WTC11 (cell line): ENCODE measurements at regions not wholly inside any gene's neighbourhood (a gene's known extent, or its start where the extent isn't known, plus 50 kb on each side); places are given as distances from the start of the nearest gene placed in this dataset.
A peak's percentile ranks its signal among the peaks of the same experiment; 100 is the strongest.

Experiments
- ATAC-seq: fragments of 200-7000 bp; cut with Tn5 transposase; 2 replicates; pipeline ENCODE4 v1.10.0; 2021; ENCODE audit warnings: mild to moderate bottlenecking, moderate library complexity
- CTCF ChIA-PET: fragments of 300-600 bp; sonication (Branson Sonifier 250); formaldehyde crosslinking; loops from one replicate; lab custom pipeline; 2021; ENCODE audit warnings: antibody characterized with exemption; lab: Charles Lee
- POLR2A ChIA-PET: fragments of 350-600 bp; sonication (Branson Sonifier 250); formaldehyde crosslinking; loops from one replicate; lab custom pipeline; 2021; ENCODE audit warnings: antibody characterized with exemption; lab: Charles Lee
- DNase-seq: peaks from one replicate; pipeline ENCODE4 v3.0.0; 2021; ENCODE audit warnings: low spot score
- H3K27ac Mint-ChIP-seq: 2 replicates; pipeline ENCODE4 v1.8.0; 2021; ENCODE audit warnings: mixed read lengths
- H3K27me3 Mint-ChIP-seq: 2 replicates; pipeline ENCODE4 v1.8.0; 2021; ENCODE audit warnings: low read depth, mild to moderate bottlenecking, moderate library complexity, mixed read lengths
- H3K36me3 Mint-ChIP-seq: 2 replicates; pipeline ENCODE4 v1.8.0; 2021; ENCODE audit warnings: mixed read lengths
- H3K4me1 Mint-ChIP-seq: 2 replicates; pipeline ENCODE4 v1.8.0; 2022; ENCODE audit warnings: mixed read lengths
- H3K4me3 Mint-ChIP-seq: 2 replicates; pipeline ENCODE4 v1.8.0; 2021; ENCODE audit warnings: mild to moderate bottlenecking, moderate library complexity, mixed read lengths
- H3K9me3 Mint-ChIP-seq: 2 replicates; pipeline ENCODE4 v1.8.0; 2021; ENCODE audit warnings: mixed read lengths
- ARID4B ChIP-seq: sonication (generic); formaldehyde crosslinking; IDR thresholded peaks from 2 replicates; pipeline ENCODE4 v1.8.0; 2023; ENCODE audit warnings: missing genetic modification reagents, mild to moderate bottlenecking, borderline replicate concordance
- CDX4 ChIP-seq: fragments of 250-450 bp; sonication (Bioruptor Pico); IDR thresholded peaks from 2 replicates; pipeline ENCODE4 v1.9.0; 2021; ENCODE audit warnings: moderate library complexity, mild to moderate bottlenecking, inconsistent platforms, borderline replicate concordance
- E2F5 ChIP-seq: sonication (generic); formaldehyde crosslinking; IDR thresholded peaks from 2 replicates; pipeline ENCODE4 v1.8.1; 2022; ENCODE audit warnings: mild to moderate bottlenecking, moderate library complexity, missing genetic modification reagents
- GRHL2 ChIP-seq: fragments of 250-450 bp; sonication (Bioruptor Pico); IDR thresholded peaks from 2 replicates; pipeline ENCODE4 v1.8.0; 2022; ENCODE audit warnings: mild to moderate bottlenecking, moderate library complexity; ENCODE audit not compliant: insufficient replicate concordance, severe bottlenecking
- JUN ChIP-seq: sonication (generic); formaldehyde crosslinking; IDR thresholded peaks from 2 replicates; pipeline ENCODE4 v1.8.0; 2023; ENCODE audit warnings: mild to moderate bottlenecking, missing genetic modification reagents
- NFATC4 ChIP-seq: fragments of 250-450 bp; sonication (Bioruptor Pico); IDR thresholded peaks from 2 replicates; pipeline ENCODE4 v1.9.0; 2021; ENCODE audit warnings: mild to moderate bottlenecking
- SMAD3 ChIP-seq: sonication (generic); formaldehyde crosslinking; IDR thresholded peaks from 2 replicates; pipeline ENCODE4 v1.8.0; 2022; ENCODE audit warnings: missing genetic modification reagents, mild to moderate bottlenecking, borderline replicate concordance
- TEAD1 ChIP-seq: sonication (generic); formaldehyde crosslinking; IDR thresholded peaks from 2 replicates; pipeline ENCODE4 v1.8.0; 2022; ENCODE audit warnings: mild to moderate bottlenecking, missing genetic modification reagents
- USF1 ChIP-seq: sonication (generic); formaldehyde crosslinking; IDR thresholded peaks from 2 replicates; pipeline ENCODE4 v1.8.0; 2022; ENCODE audit warnings: mild to moderate bottlenecking, missing genetic modification reagents
- ZNF219 ChIP-seq: sonication (generic); formaldehyde crosslinking; IDR thresholded peaks from 2 replicates; pipeline ENCODE4 v1.8.0; 2023; ENCODE audit warnings: missing genetic modification reagents, mild to moderate bottlenecking, borderline replicate concordance

GRCh38 chr10:34868589-34868988 is 53.5 kb upstream of the PARD3 start (continued):
- no peak for TF ChIP-seq ARID4B (CRISPR knock-in tag)
- no peak for TF ChIP-seq TEAD1 (CRISPR knock-in tag)
- TF ChIP-seq CDX4 (CRISPR knock-in tag), result no peak
- TF ChIP-seq E2F5, result no peak
- TF ChIP-seq GRHL2, result no peak

GRCh38 chr10:34866848-34867247 is 51.8 kb upstream of the PARD3 start:
- H3K4me3 Mint-ChIP-seq, result no peak overlapping the region
- peaks cover 16% of the 10 kb centered on the region for H3K4me1 Mint-ChIP-seq
- TF ChIP-seq NFATC4 (CRISPR knock-in tag) (no peak), ZNF219 (CRISPR knock-in tag) (no peak), SMAD3 (CRISPR knock-in tag) (no peak), JUN (no peak), USF1 (CRISPR knock-in tag) (no peak)
- TF ChIP-seq, all 79 proteins: peak for 0
- no peaks in the 10 kb centered on the region for H3K9me3 Mint-ChIP-seq
- ChIA-PET CTCF (interaction anchor here (0.7 kb wide), 2 partner anchors 72 to 134 kb away, joined by 3 read pairs; no protein-coding TSS in a partner anchor), POLR2A (no interaction called here)
- peak; percentile 19 for DNase-seq
- ATAC-seq, result peak; percentile 97
- no peaks in the 10 kb centered on the region for H3K36me3 Mint-ChIP-seq
- no peak overlapping the region for H3K27ac Mint-ChIP-seq
- no peaks in the 10 kb centered on the region for H3K27me3 Mint-ChIP-seq
